A673 (cell line): ENCODE measurements at regions not wholly inside any gene's neighbourhood (a gene's known extent, or its start where the extent isn't known, plus 50 kb on each side); places are given as distances from the start of the nearest gene placed in this dataset.

ENCODE experiments used
- BruUV-seq: library from RNA; stranded (reverse); fragments of 400-500 nt; replicated peaks from 2 replicates; lab custom pipeline; 2021; lab: Mats Ljungman, UMichigan
- CTCF ChIA-PET: fragments of 300-600 bp; sonication (Branson Sonifier 250); formaldehyde crosslinking; loops from one replicate; lab custom pipeline; 2022; ENCODE audit warnings: antibody characterized with exemption; lab: Charles Lee
- POLR2A ChIA-PET: fragments of 300-600 bp; sonication (Branson Sonifier 250); formaldehyde crosslinking; loops from one replicate; lab custom pipeline; 2022; ENCODE audit warnings: antibody characterized with exemption; ENCODE audit not compliant: low non-redundant PET; lab: Charles Lee
- DNase-seq: peaks from one replicate; pipeline ENCODE4 v3.0.0-alpha.2; 2015; ENCODE audit warnings: low spot score
- H3K27ac ChIP-seq: fragments of 200-600 bp; sonication (generic); 2 replicates; pipeline ENCODE4 v1.5.1; 2016; ENCODE audit warnings: mixed run types, low read depth, mild to moderate bottlenecking, mixed read lengths, antibody characterized with exemption, low read length; ENCODE audit not compliant: poor library complexity, severe bottlenecking
- H3K27me3 ChIP-seq: fragments of 200-600 bp; sonication (generic); replicated peaks from 2 replicates; pipeline ENCODE4 v1.6.1; 2017; ENCODE audit warnings: mixed run types, low read depth, mild to moderate bottlenecking, mixed read lengths, antibody characterized with exemption, low read length; ENCODE audit not compliant: insufficient read depth, poor library complexity
- H3K36me3 ChIP-seq: fragments of 200-600 bp; sonication (generic); 2 replicates; pipeline ENCODE4 v1.6.1; 2016; ENCODE audit warnings: mixed run types, mild to moderate bottlenecking, mixed read lengths, antibody characterized with exemption, low read length; ENCODE audit not compliant: insufficient read depth, poor library complexity, severe bottlenecking
- H3K4me1 ChIP-seq: fragments of 200-600 bp; sonication (generic); 2 replicates; pipeline ENCODE4 v1.6.1; 2017; ENCODE audit warnings: mixed run types, mild to moderate bottlenecking, mixed read lengths, antibody characterized with exemption, low read length; ENCODE audit not compliant: insufficient read depth, poor library complexity, severe bottlenecking
- H3K4me3 ChIP-seq: fragments of 200-600 bp; sonication (generic); 2 replicates; pipeline ENCODE4 v1.5.1; 2016; ENCODE audit warnings: low read depth, mixed run types, mild to moderate bottlenecking, mixed read lengths, low read length; ENCODE audit not compliant: poor library complexity, severe bottlenecking
- H3K9me3 ChIP-seq: fragments of 200-600 bp; sonication (generic); 2 replicates; pipeline ENCODE4 v1.6.1; 2016; ENCODE audit warnings: mixed run types, low read depth, mild to moderate bottlenecking, mixed read lengths, antibody characterized with exemption, low read length; ENCODE audit not compliant: poor library complexity, severe bottlenecking
- EZH2 ChIP-seq: fragments of 200-600 bp; sonication (generic); IDR thresholded peaks from 2 replicates; pipeline ENCODE4 v1.6.1; 2017; ENCODE audit warnings: borderline replicate concordance, low read depth, mild to moderate bottlenecking, mixed read lengths, antibody characterized with exemption, low read length; ENCODE audit not compliant: poor library complexity, severe bottlenecking
- intact Hi-C: fragments of 100-400 bp; cut with micrococcal nuclease; formaldehyde crosslinking; loops from one replicate; pipeline ENCODE4 v1.10.0; 2022; ENCODE audit not compliant: unreplicated experiment
- TF ChIP-seq, protein P1 (sequence below): fragments of 300-800, 200-600 bp; sonication (generic); conservative IDR thresholded peaks from 2 replicates; pipeline ENCODE4 v1.5.1; 2017; ENCODE audit warnings: low read depth, mild to moderate bottlenecking, antibody characterized with exemption, low read length, moderate library complexity, mixed read lengths

DNA sequence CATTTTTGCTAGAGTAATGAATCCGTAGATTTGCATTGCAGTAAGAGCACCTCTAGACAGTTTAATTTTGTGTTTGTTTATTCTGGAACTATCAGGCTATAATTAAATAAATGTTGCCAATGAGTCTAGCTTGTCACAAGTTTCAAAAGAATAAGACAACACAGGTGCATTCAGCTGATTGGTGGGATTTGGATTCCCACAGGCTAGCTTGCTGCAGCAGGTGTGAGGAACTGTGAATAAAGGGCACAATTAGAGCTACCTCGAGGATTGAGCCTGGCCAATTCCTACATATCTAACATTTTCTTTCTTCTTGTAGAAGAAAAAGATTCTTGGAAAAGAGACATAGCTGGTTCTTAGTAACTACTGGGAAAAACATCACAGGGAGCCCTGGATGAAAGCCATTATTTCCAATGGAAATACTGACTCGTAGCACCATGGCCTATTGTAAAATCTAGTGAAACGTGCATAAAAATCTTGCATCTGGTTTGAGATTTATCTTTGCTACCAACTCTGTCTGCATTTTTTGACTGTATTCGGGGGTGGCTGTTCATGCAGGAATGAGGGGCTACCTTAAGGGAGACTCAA lies 360.9 kb downstream of the FGF9 start:
- no TSS peak for BruUV-seq
- H3K27me3 ChIP-seq: no peaks in the 10 kb centered on the region
- no peak overlapping the region for H3K4me3 ChIP-seq
- CTCF ChIA-PET: no interaction called here
- intact Hi-C loops: no loop called here
- no peaks in the 10 kb centered on the region for H3K9me3 ChIP-seq
- POLR2A ChIA-PET: no interaction called here
- TF ChIP-seq EZH2: no peak
- TF ChIP-seq, protein P1, sequence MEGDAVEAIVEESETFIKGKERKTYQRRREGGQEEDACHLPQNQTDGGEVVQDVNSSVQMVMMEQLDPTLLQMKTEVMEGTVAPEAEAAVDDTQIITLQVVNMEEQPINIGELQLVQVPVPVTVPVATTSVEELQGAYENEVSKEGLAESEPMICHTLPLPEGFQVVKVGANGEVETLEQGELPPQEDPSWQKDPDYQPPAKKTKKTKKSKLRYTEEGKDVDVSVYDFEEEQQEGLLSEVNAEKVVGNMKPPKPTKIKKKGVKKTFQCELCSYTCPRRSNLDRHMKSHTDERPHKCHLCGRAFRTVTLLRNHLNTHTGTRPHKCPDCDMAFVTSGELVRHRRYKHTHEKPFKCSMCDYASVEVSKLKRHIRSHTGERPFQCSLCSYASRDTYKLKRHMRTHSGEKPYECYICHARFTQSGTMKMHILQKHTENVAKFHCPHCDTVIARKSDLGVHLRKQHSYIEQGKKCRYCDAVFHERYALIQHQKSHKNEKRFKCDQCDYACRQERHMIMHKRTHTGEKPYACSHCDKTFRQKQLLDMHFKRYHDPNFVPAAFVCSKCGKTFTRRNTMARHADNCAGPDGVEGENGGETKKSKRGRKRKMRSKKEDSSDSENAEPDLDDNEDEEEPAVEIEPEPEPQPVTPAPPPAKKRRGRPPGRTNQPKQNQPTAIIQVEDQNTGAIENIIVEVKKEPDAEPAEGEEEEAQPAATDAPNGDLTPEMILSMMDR: no peak
- H3K4me1 ChIP-seq: no peaks in the 10 kb centered on the region
- no peak overlapping the region for H3K27ac ChIP-seq
- no peak for DNase-seq
- no peaks in the 10 kb centered on the region for H3K36me3 ChIP-seq

DNA sequence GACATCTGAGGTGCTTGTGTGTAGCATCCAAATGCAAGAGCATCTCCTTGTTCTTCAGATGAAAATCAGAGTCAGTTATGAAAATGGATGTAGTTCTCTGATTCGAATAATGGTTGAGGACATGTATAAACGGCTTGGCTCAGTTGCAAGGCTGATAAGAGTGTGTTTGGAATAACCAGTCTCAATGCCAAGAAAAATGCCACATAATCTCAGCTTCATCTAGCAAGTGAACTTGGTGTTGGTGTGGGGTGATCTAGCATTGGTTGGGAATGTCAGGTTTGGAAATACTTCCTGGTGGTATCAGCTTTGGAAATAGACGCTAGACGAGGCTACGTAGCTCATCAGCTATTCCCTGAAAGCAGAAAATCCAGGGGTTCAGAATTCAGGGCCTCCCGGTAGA lies 362.0 kb downstream of the FGF9 start:
- BruUV-seq: no TSS peak
- CTCF ChIA-PET: no interaction called here
- POLR2A ChIA-PET: no interaction called here
- Histone ChIP-seq H3K4me3 (no peak overlapping the region), H3K36me3 (no peaks in the 10 kb centered on the region), H3K9me3 (no peaks in the 10 kb centered on the region), H3K27me3 (no peaks in the 10 kb centered on the region), H3K4me1 (no peaks in the 10 kb centered on the region), H3K27ac (no peak overlapping the region)
- DNase-seq: no peak
- TF ChIP-seq, protein P1: no peak
- TF ChIP-seq EZH2: no peak
- intact Hi-C loops: no loop called here

DNA sequence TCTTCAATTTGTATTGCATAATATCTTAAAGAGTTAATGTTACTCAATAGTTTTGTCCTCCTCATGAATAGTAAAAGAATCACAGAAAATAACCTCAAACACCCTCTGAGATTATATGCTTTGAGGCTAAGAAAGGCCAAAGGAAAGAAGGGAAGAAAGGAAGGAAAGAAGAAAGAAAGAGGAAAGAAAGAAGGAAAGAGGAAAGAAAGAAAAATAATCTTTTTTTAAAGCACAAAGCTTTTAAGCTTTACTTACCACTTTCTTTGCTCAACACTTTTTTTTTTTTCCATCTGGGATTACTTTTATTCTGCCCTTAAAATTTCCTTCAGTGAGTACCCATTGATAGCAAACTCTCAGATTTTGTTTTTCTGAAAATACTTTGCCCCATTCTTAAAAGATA lies 369.1 kb downstream of the FGF9 start:
- Histone ChIP-seq H3K4me3 (no peak overlapping the region), H3K27ac (no peak overlapping the region), H3K9me3 (no peaks in the 10 kb centered on the region), H3K4me1 (no peaks in the 10 kb centered on the region), H3K27me3 (no peaks in the 10 kb centered on the region), H3K36me3 (no peaks in the 10 kb centered on the region)
- TF ChIP-seq EZH2: no peak
- TF ChIP-seq, protein P1: no peak
- ChIA-PET POLR2A (no interaction called here), CTCF (no interaction called here)
- intact Hi-C loops: no loop called here
- no TSS peak for BruUV-seq
- DNase-seq: no peak
